OCI-LY3 (cell line): ENCODE measurements at regions not wholly inside any gene's neighbourhood (a gene's known extent, or its start where the extent isn't known, plus 50 kb on each side); places are given as distances from the start of the nearest gene placed in this dataset.

ENCODE experiments used
- H2AFZ ChIP-seq: fragments of 200-600, 300-600 bp; shearing (Covaris generic); 2 replicates; pipeline ENCODE4 v1.6.0; 2014; ENCODE audit warnings: antibody characterized with exemption, low read depth, low read length
- H3K27ac ChIP-seq: fragments of 200-600, 300-600 bp; sonication (generic); 2 replicates; pipeline ENCODE4 v1.5.1; 2014; ENCODE audit warnings: mild to moderate bottlenecking, low read length, moderate library complexity, mixed read lengths
- H3K27me3 ChIP-seq: fragments of 200-600, 300-600 bp; sonication (generic); 2 replicates; pipeline ENCODE4 v1.6.1; 2014; ENCODE audit warnings: low read depth, low read length, mixed read lengths
- H3K36me3 ChIP-seq: fragments of 200-600, 300-600 bp; sonication (generic); replicated peaks from 2 replicates; pipeline ENCODE3; 2014; ENCODE audit warnings: low read depth, low read length, mixed read lengths
- H3K4me1 ChIP-seq: fragments of 300-600, 200-600 bp; sonication (generic); 2 replicates; pipeline ENCODE4 v1.6.1; 2014; ENCODE audit warnings: low read length, mixed read lengths
- H3K4me2 ChIP-seq: fragments of 200-600, 300-600 bp; sonication (generic); 2 replicates; pipeline ENCODE4 v1.6.1; 2014; ENCODE audit warnings: low read length, mixed read lengths
- H3K4me3 ChIP-seq: fragments of 300-600, 200-600 bp; sonication (generic); 2 replicates; pipeline ENCODE4 v1.5.1; 2014; ENCODE audit warnings: antibody characterized with exemption, mild to moderate bottlenecking, low read length, moderate library complexity
- H3K79me2 ChIP-seq: fragments of 300-600, 200-600 bp; shearing (Covaris generic); 2 replicates; pipeline ENCODE4 v1.6.1; 2014; ENCODE audit warnings: mild to moderate bottlenecking, low read length, mixed read lengths
- H3K9ac ChIP-seq: fragments of 300-600, 200-600 bp; shearing (Covaris generic); 2 replicates; pipeline ENCODE4 v1.6.0; 2014; ENCODE audit warnings: mild to moderate bottlenecking, low read length, moderate library complexity
- H3K9me3 ChIP-seq: fragments of 200-600, 300-600 bp; shearing (Covaris generic); 2 replicates; pipeline ENCODE4 v1.6.1; 2014; ENCODE audit warnings: low read length, mixed read lengths; ENCODE audit not compliant: insufficient read depth
- H4K20me1 ChIP-seq: fragments of 200-600, 300-600 bp; sonication (generic); 2 replicates; pipeline ENCODE4 v1.6.1; 2016; ENCODE audit warnings: low read length, mixed read lengths; ENCODE audit not compliant: insufficient read depth
- CTCF ChIP-seq: fragments of 200-600, 300-600 bp; sonication (generic); IDR thresholded peaks from 2 replicates; pipeline ENCODE4 v1.5.1; 2014; ENCODE audit warnings: antibody characterized with exemption, low read length, low read depth
- EZH2phosphoT487 ChIP-seq: fragments of 200-600 bp; shearing (Covaris generic); IDR thresholded peaks from 2 replicates; pipeline ENCODE4 v1.6.1; 2018; ENCODE audit warnings: antibody characterized with exemption, mixed run types, low read depth

GRCh38 chr9:118577121-118577520 lies 792.1 kb downstream of the BRINP1 start:
- no peaks in the 10 kb centered on the region for H3K4me1 ChIP-seq
- no peaks in the 10 kb centered on the region for H3K27me3 ChIP-seq
- no peak overlapping the region for H3K9ac ChIP-seq
- no peak overlapping the region for H3K4me2 ChIP-seq
- H3K36me3 ChIP-seq = no peaks in the 10 kb centered on the region
- no peak overlapping the region for H3K4me3 ChIP-seq
- H2AFZ ChIP-seq = no peak overlapping the region
- no peaks in the 10 kb centered on the region for H4K20me1 ChIP-seq
- no peaks in the 10 kb centered on the region for H3K9me3 ChIP-seq
- TF ChIP-seq CTCF (no peak), EZH2phosphoT487 (no peak)
- no peak overlapping the region for H3K27ac ChIP-seq
- no peaks in the 10 kb centered on the region for H3K79me2 ChIP-seq

GRCh38 chr9:118578467-118578866 lies 790.8 kb downstream of the BRINP1 start:
- no peak overlapping the region for H3K4me2 ChIP-seq
- H3K27me3 ChIP-seq = no peaks in the 10 kb centered on the region
- TF ChIP-seq CTCF (no peak), EZH2phosphoT487 (no peak)
- H3K4me3 ChIP-seq = no peak overlapping the region
- no peaks in the 10 kb centered on the region for H3K79me2 ChIP-seq
- no peaks in the 10 kb centered on the region for H3K4me1 ChIP-seq
- no peaks in the 10 kb centered on the region for H4K20me1 ChIP-seq
- no peak overlapping the region for H2AFZ ChIP-seq
- H3K36me3 ChIP-seq = no peaks in the 10 kb centered on the region
- no peak overlapping the region for H3K27ac ChIP-seq
- no peak overlapping the region for H3K9ac ChIP-seq
- H3K9me3 ChIP-seq = no peaks in the 10 kb centered on the region

GRCh38 chr9:118583414-118583813 lies 785.8 kb downstream of the BRINP1 start:
- no peak for TF ChIP-seq EZH2phosphoT487
- no peak for TF ChIP-seq CTCF
- H3K9me3 ChIP-seq = no peaks in the 10 kb centered on the region
- no peaks in the 10 kb centered on the region for H3K27me3 ChIP-seq
- no peak overlapping the region for H3K4me3 ChIP-seq
- H3K9ac ChIP-seq = no peak overlapping the region
- H2AFZ ChIP-seq = no peak overlapping the region
- no peak overlapping the region for H3K4me2 ChIP-seq
- H3K36me3 ChIP-seq = no peaks in the 10 kb centered on the region
- H3K79me2 ChIP-seq = no peaks in the 10 kb centered on the region
- H4K20me1 ChIP-seq = no peaks in the 10 kb centered on the region
- H3K27ac ChIP-seq = no peak overlapping the region
- no peaks in the 10 kb centered on the region for H3K4me1 ChIP-seq

- no peaks in the 10 kb centered on the region for H3K36me3 ChIP-seq
- TF ChIP-seq CTCF = no peak
- no peak for TF ChIP-seq EZH2phosphoT487
- no peak overlapping the region for H2AFZ ChIP-seq
- H3K4me1 ChIP-seq = no peaks in the 10 kb centered on the region
- H3K4me3 ChIP-seq = no peak overlapping the region
- H3K4me2 ChIP-seq = no peak overlapping the region
- H3K27ac ChIP-seq = no peak overlapping the region
- H3K27me3 ChIP-seq = no peaks in the 10 kb centered on the region
- H3K9ac ChIP-seq = no peak overlapping the region
- no peaks in the 10 kb centered on the region for H3K9me3 ChIP-seq
- no peaks in the 10 kb centered on the region for H4K20me1 ChIP-seq
- no peaks in the 10 kb centered on the region for H3K79me2 ChIP-seq
Observed at GRCh38 chr9:118586978-118587377, 782.3 kb downstream of the BRINP1 start.
